ENCODE measurements at regions not wholly inside any gene's neighbourhood (a gene's known extent, or its start where the extent isn't known, plus 50 kb on each side); places are given as distances from the start of the nearest gene placed in this dataset.

DNA sequence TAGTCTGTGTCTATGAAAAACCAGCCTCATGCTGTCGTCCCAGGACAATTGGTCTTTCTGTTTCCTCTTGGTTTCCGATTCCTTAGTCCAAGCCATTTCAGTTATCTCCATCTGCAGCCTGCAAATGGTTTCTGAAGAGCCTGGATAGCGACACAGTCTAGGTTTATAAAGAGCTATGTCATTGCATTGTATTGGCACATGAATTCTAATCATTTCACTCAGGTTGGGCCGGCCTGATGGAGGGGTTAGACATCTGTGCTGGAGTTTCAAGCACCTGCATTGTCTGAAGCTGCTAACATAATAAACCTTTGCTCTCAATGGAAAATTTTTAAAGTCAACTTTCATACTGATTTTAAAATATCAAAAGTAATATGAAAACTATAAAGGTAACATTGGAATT lies 232.6 kb upstream of the MAP3K7 start:
- H3K23ac ChIP-seq (ENCODE audit: insufficient read length, low read depth, low read length) = no peak overlapping the region
- no peak overlapping the region for H3K27ac ChIP-seq (ENCODE audit: insufficient read length, low read depth, low read length)
- no peak overlapping the region for H4K91ac ChIP-seq (ENCODE audit: insufficient read length, low read depth, low read length)
- no peak overlapping the region for H3K4me2 ChIP-seq (ENCODE audit: insufficient read depth, insufficient read length, low read length)
- H3T11ph ChIP-seq (ENCODE audit: low read length) = no peak overlapping the region
- peaks cover 4 to 5% of the 10 kb centered on the region in 2 experiments; a peak in 4 of 5 replicates for H3K9me3 Mint-ChIP-seq
- no peak overlapping the region for H2AK5ac ChIP-seq (ENCODE audit: insufficient read length, low read length)
- H3K23me2 ChIP-seq (ENCODE audit: insufficient read length, low read depth, low read length, poor library complexity, severe bottlenecking) = no peaks in the 10 kb centered on the region
- H3K9me3 ChIP-seq (ENCODE audit: control insufficient read depth, low read depth, low read length) = no peaks in the 10 kb centered on the region
- no peak overlapping the region for H2BK15ac ChIP-seq (ENCODE audit: low read depth, low read length)
- H3K4me3 Mint-ChIP-seq = no peak overlapping the region
- peaks cover 0 to 5% (median 3%) of the 10 kb centered on the region in 3 experiments; a peak in 4 of 7 replicates for H3K36me3 Mint-ChIP-seq (ENCODE audit: insufficient read depth in 1 of 3, low read depth in 3 of 3)
- no peak overlapping the region for H3K27ac Mint-ChIP-seq
- H3K27me3 ChIP-seq (ENCODE audit: insufficient read depth, low read length) = no peaks in the 10 kb centered on the region; the same call in 1 of the 2 replicates
- no peak overlapping the region for H2BK5ac ChIP-seq (ENCODE audit: insufficient read length, low read length)
- WGBS (ENCODE audit: extremely low coverage, insufficient read length, low lambda C conversion rate) = no CpG with 5 or more reads among the region's 4 CpGs
- no peak overlapping the region for H3K4ac ChIP-seq (ENCODE audit: low read depth, low read length)
- no peak overlapping the region for H4K8ac ChIP-seq (replicated peaks; ENCODE audit: insufficient read length, low read depth, low read length)
- H3K79me1 ChIP-seq (ENCODE audit: insufficient read depth, low read depth, low read length, poor library complexity, severe bottlenecking) = no peaks in the 10 kb centered on the region
- no peak overlapping the region for H3K18ac ChIP-seq (ENCODE audit: insufficient read length, low read depth, low read length)
- no peaks in the 10 kb centered on the region for H3K4me1 ChIP-seq (ENCODE audit: insufficient read depth, low read length)
- no peak overlapping the region for H3K14ac ChIP-seq (ENCODE audit: insufficient read depth, low read length)
- peak overlapping the region; percentile 52 for H2AFZ ChIP-seq (ENCODE audit: low read length)
- no peak overlapping the region for H3K9ac ChIP-seq (ENCODE audit: extremely low read depth, insufficient read length, low read length)
- H4K5ac ChIP-seq (ENCODE audit: insufficient read length, low read depth, low read length) = no peak overlapping the region
- no peak overlapping the region for H2BK120ac ChIP-seq (ENCODE audit: low read depth, low read length, poor library complexity, severe bottlenecking)
- H2BK20ac ChIP-seq (ENCODE audit: low read depth, low read length, poor library complexity, severe bottlenecking) = no peak overlapping the region
- no peaks in the 10 kb centered on the region for H3K79me2 ChIP-seq (ENCODE audit: insufficient read depth, low read length)
- no peak for DNase-seq
- H2BK12ac ChIP-seq (ENCODE audit: insufficient read length, low read depth, low read length) = no peak overlapping the region
- H3K4me1 Mint-ChIP-seq = peaks cover 0 to 3% of the 10 kb centered on the region in 2 experiments; a peak in 1 of 4 replicates
- TF ChIP-seq, protein P1, sequence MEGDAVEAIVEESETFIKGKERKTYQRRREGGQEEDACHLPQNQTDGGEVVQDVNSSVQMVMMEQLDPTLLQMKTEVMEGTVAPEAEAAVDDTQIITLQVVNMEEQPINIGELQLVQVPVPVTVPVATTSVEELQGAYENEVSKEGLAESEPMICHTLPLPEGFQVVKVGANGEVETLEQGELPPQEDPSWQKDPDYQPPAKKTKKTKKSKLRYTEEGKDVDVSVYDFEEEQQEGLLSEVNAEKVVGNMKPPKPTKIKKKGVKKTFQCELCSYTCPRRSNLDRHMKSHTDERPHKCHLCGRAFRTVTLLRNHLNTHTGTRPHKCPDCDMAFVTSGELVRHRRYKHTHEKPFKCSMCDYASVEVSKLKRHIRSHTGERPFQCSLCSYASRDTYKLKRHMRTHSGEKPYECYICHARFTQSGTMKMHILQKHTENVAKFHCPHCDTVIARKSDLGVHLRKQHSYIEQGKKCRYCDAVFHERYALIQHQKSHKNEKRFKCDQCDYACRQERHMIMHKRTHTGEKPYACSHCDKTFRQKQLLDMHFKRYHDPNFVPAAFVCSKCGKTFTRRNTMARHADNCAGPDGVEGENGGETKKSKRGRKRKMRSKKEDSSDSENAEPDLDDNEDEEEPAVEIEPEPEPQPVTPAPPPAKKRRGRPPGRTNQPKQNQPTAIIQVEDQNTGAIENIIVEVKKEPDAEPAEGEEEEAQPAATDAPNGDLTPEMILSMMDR (conservative IDR thresholded peaks at IDR 0.05) = no peak
- no peak overlapping the region for H3K56ac ChIP-seq (ENCODE audit: insufficient read length, low read depth, low read length)
- no peaks in the 10 kb centered on the region for H3K27me3 Mint-ChIP-seq (ENCODE audit: low read depth)
- no peaks in the 10 kb centered on the region for H4K20me1 ChIP-seq (ENCODE audit: control insufficient read depth, insufficient read depth, insufficient read length)

Measured in H9 (cell line).